ENCODE measurements at regions not wholly inside any gene's neighbourhood (a gene's known extent, or its start where the extent isn't known, plus 50 kb on each side); places are given as distances from the start of the nearest gene placed in this dataset.

DNA sequence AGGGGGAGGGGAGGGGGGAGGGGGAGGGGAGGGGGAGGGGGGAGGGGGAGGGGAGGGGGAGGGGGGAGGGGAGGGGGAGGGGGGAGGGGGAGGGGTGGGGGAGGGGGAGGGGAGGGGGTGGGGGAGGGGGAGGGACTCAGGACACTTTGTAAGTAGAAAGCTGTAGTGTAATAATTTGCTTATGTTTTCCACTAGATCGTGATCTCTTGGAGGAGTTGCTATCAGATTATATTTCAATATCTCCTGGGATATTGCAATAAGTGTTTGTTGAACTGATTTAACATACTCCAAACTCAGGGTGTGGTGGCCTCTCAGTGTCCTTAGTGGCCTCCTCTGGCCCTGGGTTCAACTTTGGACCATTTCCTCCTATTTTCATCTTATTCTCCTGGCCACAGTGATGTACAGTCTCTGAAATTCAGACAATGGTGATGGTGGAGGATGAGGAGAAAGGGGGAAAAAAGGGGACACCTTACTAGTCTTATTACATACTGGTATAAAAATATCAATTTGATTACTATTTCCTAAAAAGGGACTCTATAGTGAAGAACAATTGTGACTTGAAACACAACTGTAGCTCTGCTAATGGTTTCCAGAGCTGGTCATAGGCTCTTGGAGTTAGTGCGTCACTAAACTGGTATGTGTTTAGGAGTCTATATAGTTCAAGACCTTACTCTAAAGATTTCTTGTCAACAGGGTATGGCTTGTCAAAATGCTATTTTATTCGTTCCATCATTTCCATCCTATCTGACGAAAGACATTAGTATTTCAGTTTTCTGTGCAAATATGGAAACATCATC lies 89.6 kb downstream of the DDX1 start:
- Histone ChIP-seq H3K9me3 (ENCODE audit: control insufficient read depth, low read length) (no peaks in the 10 kb centered on the region), H3K27ac (ENCODE audit: low read depth, low read length, severe bottlenecking) (no peak overlapping the region), H3K4me1 (ENCODE audit: control insufficient read depth, insufficient read depth, low read length, poor library complexity, severe bottlenecking) (no peaks in the 10 kb centered on the region), H3K36me3 (ENCODE audit: control insufficient read depth, insufficient read depth, low read length) (no peaks in the 10 kb centered on the region), H3K4me3 (ENCODE audit: extremely low read depth, insufficient read depth, low read length, poor library complexity, severe bottlenecking) (no peak overlapping the region)
- WGBS, 2 experiments (ENCODE audit: insufficient coverage in 2 of 2): 85 to 100% methylated on average over 2 of the region's 4 CpGs

DNA sequence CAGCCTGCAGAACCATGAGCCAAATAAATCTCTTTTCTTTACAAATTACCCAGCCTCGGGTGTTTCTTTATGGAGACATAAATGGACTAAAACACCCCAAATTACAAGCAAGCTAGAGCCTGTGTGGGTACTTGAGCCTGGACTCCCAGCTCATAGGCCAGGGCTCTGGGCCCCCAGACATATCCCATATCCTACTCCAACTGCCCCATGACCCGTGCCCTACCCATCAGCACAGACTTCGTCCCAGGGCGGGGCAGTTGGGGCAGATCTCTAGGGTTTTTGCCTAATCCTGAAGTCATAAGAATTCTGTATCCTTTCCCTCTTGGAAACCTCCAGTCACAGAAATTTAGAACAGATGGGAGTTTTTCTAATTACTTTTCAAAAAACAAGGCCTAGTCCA lies 90.7 kb downstream of the DDX1 start:
- Histone ChIP-seq H3K9me3 (ENCODE audit: control insufficient read depth, low read length) (no peaks in the 10 kb centered on the region), H3K27ac (ENCODE audit: low read depth, low read length, severe bottlenecking) (no peak overlapping the region), H3K4me3 (ENCODE audit: extremely low read depth, insufficient read depth, low read length, poor library complexity, severe bottlenecking) (no peak overlapping the region), H3K4me1 (ENCODE audit: control insufficient read depth, insufficient read depth, low read length, poor library complexity, severe bottlenecking) (no peaks in the 10 kb centered on the region), H3K36me3 (ENCODE audit: control insufficient read depth, insufficient read depth, low read length) (no peaks in the 10 kb centered on the region)
- WGBS, 2 experiments (ENCODE audit: insufficient coverage in 2 of 2): 80 to 100% methylated on average over 2 to 3 of the region's 4 CpGs

DNA sequence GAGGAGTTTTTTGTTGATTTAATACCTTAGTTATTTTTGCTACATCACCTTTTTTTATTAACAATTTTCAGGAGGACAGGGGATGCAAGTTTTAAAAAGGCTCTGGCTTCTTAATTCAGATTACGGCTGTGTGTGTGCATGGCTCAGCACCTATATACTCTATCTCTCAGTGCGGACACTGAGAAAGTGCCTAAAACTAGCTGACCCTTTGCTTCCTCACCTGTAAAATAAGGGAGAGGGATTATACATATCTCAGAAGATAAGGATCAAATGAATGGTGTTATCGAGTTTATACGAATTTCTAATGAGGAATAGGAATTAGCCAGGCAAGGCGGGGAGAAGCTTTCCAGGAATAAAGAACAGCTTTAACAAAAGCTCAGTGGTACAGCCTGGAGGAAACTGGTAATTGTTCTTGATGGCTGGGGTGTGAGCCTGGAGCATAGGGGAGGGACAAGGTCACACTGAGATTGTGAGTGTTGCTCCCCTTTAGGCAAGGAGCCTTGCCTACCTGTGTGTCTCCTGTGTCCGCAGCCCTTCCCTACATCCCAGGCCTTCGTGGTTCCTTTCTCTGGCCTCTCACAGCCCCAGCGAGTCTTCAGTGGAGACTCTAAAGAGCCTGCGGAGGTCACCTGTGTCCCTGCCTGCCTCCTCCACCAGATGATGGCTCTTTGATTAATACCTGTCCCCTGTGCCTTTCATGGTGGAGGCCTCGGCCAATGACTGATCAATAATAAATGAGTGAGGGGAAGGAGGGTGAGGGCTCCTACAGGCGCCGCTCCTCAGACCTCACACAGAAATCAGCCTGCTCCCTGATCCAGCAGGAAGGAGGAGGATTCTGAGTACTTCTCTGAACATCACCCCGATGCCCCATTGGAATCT lies 92.7 kb downstream of the DDX1 start:
- Histone ChIP-seq H3K4me1 (ENCODE audit: control insufficient read depth, insufficient read depth, low read length, poor library complexity, severe bottlenecking) (no peaks in the 10 kb centered on the region), H3K9me3 (ENCODE audit: control insufficient read depth, low read length) (no peaks in the 10 kb centered on the region), H3K4me3 (ENCODE audit: extremely low read depth, insufficient read depth, low read length, poor library complexity, severe bottlenecking) (no peak overlapping the region), H3K36me3 (ENCODE audit: control insufficient read depth, insufficient read depth, low read length) (no peaks in the 10 kb centered on the region), H3K27ac (ENCODE audit: low read depth, low read length, severe bottlenecking) (no peak overlapping the region)
- WGBS, 2 experiments (ENCODE audit: insufficient coverage in 2 of 2): 87 to 88% methylated on average over 7 to 8 of the region's 13 CpGs

DNA sequence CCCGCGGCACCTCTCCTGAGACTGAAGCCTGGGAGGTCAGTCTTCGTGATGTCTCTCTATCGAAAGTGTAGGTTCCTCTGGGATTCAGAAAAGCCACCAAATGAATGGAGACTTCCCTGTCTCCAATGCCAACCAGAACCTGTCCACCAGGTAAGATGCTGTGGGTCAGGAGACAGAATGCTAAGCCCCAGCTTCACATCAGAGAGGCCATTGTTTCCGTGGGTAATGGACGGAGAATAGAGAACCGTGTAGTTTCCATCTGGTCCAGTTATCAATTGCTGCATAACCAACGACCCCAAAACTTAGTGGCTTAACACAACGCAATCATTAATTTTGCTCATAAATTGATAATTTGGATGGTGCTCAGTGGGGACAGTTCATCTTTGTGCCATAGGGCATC lies 93.5 kb downstream of the DDX1 start:
- Histone ChIP-seq H3K9me3 (ENCODE audit: control insufficient read depth, low read length) (no peaks in the 10 kb centered on the region), H3K4me1 (ENCODE audit: control insufficient read depth, insufficient read depth, low read length, poor library complexity, severe bottlenecking) (no peaks in the 10 kb centered on the region), H3K4me3 (ENCODE audit: extremely low read depth, insufficient read depth, low read length, poor library complexity, severe bottlenecking) (no peak overlapping the region), H3K36me3 (ENCODE audit: control insufficient read depth, insufficient read depth, low read length) (no peaks in the 10 kb centered on the region), H3K27ac (ENCODE audit: low read depth, low read length, severe bottlenecking) (no peak overlapping the region)
- WGBS, 2 experiments (ENCODE audit: insufficient coverage in 2 of 2): 89 to 96% methylated on average over 7 of the region's 9 CpGs

DNA sequence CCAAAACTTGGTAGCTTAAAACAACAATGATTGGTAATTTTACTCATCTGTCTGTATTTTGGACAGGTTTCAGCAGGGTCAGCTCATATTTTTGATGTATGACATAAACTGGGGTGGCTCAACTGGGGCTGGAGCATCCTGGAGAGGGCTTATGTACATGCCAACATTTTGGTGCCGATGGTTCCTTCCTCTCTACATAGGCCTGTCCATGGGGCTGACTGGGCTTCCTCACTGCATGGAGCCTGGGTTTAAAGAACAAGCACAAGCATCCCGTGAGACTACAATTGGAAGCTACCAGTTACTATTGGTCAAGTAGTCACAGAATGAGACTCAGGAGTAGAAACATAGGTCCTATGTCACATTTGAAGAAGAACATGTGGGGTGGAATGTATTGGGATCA lies 95.0 kb downstream of the DDX1 start:
- Histone ChIP-seq H3K9me3 (ENCODE audit: control insufficient read depth, low read length) (no peaks in the 10 kb centered on the region), H3K4me1 (ENCODE audit: control insufficient read depth, insufficient read depth, low read length, poor library complexity, severe bottlenecking) (no peaks in the 10 kb centered on the region), H3K4me3 (ENCODE audit: extremely low read depth, insufficient read depth, low read length, poor library complexity, severe bottlenecking) (no peak overlapping the region), H3K27ac (ENCODE audit: low read depth, low read length, severe bottlenecking) (no peak overlapping the region), H3K36me3 (ENCODE audit: control insufficient read depth, insufficient read depth, low read length) (no peaks in the 10 kb centered on the region)
- 88 to 100% methylated on average over 1 of the region's 2 CpGs for WGBS, 2 experiments (ENCODE audit: insufficient coverage in 2 of 2)

DNA sequence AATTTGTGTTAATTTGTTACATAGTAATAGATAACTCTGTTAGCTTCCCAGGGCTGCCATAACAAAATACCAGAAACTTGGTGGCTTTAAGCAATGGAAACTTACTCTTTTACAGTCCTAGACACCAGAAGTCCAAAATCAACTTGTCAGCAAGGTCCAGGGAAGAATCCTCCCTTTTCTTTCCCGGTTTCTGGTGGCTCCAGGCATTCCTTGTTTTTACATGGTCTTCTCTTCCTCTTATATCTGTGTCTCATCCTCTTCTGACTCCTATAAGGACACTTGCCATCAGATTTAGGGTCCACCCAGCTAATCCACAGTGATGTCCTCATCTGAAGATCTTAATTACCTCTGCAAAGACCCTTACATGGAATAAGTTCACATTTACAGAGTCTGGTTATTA lies 95.6 kb downstream of the DDX1 start:
- Histone ChIP-seq H3K4me1 (ENCODE audit: control insufficient read depth, insufficient read depth, low read length, poor library complexity, severe bottlenecking) (no peaks in the 10 kb centered on the region), H3K27ac (ENCODE audit: low read depth, low read length, severe bottlenecking) (no peak overlapping the region), H3K4me3 (ENCODE audit: extremely low read depth, insufficient read depth, low read length, poor library complexity, severe bottlenecking) (no peak overlapping the region), H3K36me3 (ENCODE audit: control insufficient read depth, insufficient read depth, low read length) (no peaks in the 10 kb centered on the region), H3K9me3 (ENCODE audit: control insufficient read depth, low read length) (no peaks in the 10 kb centered on the region)
- WGBS, 2 experiments (ENCODE audit: insufficient coverage in 2 of 2): 67 to 79% methylated on average over 1 of the region's 1 CpG

DNA sequence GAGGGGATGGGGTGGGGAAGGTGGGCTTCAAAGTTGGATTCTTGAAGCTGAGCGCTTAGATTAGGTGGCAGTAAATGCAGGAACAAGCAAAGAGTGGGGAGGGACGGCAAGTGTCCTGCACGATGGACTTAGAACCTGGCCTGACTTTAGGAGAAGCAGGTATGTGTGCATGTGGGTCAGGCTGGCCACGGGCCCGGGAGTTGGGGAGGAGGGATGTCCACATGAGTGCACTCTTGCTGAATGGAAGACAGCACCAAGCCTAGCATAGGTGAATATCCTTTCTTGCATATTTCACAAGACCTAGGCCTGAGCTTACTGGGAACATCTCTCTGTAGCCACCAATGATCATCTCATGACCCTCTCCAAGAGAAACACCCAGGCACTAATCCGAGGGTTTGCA lies 96.1 kb downstream of the DDX1 start:
- 82 to 99% methylated on average over 5 of the region's 6 CpGs for WGBS, 2 experiments (ENCODE audit: insufficient coverage in 2 of 2)
- Histone ChIP-seq H3K9me3 (ENCODE audit: control insufficient read depth, low read length) (no peaks in the 10 kb centered on the region), H3K4me1 (ENCODE audit: control insufficient read depth, insufficient read depth, low read length, poor library complexity, severe bottlenecking) (no peaks in the 10 kb centered on the region), H3K27ac (ENCODE audit: low read depth, low read length, severe bottlenecking) (no peak overlapping the region), H3K4me3 (ENCODE audit: extremely low read depth, insufficient read depth, low read length, poor library complexity, severe bottlenecking) (no peak overlapping the region), H3K36me3 (ENCODE audit: control insufficient read depth, insufficient read depth, low read length) (no peaks in the 10 kb centered on the region)

DNA sequence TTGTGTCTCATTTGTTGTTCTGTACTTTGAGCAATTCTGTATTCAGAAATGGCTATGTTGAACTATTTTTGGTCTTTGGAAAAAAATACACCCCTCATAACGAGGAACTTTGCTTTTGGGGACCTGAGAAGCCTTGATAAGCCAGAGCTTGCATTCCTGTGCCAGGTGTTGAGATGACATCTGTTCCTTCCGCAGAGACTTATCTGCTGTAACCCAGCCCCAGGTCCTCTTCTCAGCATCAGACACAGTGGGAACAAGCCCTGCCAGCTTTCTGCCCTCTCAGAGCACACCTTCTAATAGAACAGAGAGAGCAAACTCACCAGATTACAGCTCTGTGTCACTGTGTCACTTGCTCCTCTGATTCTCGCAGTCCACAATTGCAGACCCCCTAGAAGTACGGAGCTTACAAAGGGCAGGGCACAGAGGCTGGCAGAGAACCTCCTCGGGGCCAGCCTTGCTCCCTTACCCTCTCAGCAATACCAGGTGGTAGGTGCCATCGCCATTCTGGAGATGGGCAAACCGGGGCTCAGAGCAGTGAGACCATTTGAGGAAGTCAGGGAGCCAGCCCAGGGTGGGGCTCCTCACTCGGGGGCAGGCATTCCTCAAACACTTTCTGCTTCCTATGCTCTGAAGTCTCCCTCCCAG lies 97.4 kb downstream of the DDX1 start:
- WGBS, 2 experiments (ENCODE audit: insufficient coverage in 2 of 2): 90 to 98% methylated on average over 7 to 8 of the region's 8 CpGs
- Histone ChIP-seq H3K9me3 (ENCODE audit: control insufficient read depth, low read length) (no peaks in the 10 kb centered on the region), H3K4me3 (ENCODE audit: extremely low read depth, insufficient read depth, low read length, poor library complexity, severe bottlenecking) (no peak overlapping the region), H3K36me3 (ENCODE audit: control insufficient read depth, insufficient read depth, low read length) (no peaks in the 10 kb centered on the region), H3K27ac (ENCODE audit: low read depth, low read length, severe bottlenecking) (no peak overlapping the region), H3K4me1 (ENCODE audit: control insufficient read depth, insufficient read depth, low read length, poor library complexity, severe bottlenecking) (no peaks in the 10 kb centered on the region)

DNA sequence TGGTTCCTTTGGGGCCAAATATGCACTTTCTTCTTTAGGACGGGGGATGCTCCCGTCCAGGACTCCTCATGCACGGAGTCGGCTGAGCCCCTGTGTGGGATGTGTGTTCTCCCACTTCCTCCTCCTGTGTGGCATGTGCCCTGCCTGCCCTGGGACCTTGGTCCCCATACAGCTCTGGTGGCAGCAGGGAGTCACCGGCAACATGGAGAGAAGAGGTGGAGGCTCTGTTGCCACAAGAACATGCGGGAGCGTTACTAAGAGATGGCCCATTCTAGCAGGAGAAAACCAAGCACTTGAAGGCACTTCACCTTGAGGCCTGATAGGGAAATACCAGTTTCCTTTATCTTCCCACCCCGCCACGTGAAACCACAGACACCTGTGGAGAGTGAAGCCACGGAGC lies 98.0 kb downstream of the DDX1 start:
- Histone ChIP-seq H3K4me3 (ENCODE audit: extremely low read depth, insufficient read depth, low read length, poor library complexity, severe bottlenecking) (no peak overlapping the region), H3K27ac (ENCODE audit: low read depth, low read length, severe bottlenecking) (no peak overlapping the region), H3K9me3 (ENCODE audit: control insufficient read depth, low read length) (no peaks in the 10 kb centered on the region), H3K4me1 (ENCODE audit: control insufficient read depth, insufficient read depth, low read length, poor library complexity, severe bottlenecking) (no peaks in the 10 kb centered on the region), H3K36me3 (ENCODE audit: control insufficient read depth, insufficient read depth, low read length) (no peaks in the 10 kb centered on the region)
- 91 to 93% methylated on average over 8 to 10 of the region's 10 CpGs for WGBS, 2 experiments (ENCODE audit: insufficient coverage in 2 of 2)

DNA sequence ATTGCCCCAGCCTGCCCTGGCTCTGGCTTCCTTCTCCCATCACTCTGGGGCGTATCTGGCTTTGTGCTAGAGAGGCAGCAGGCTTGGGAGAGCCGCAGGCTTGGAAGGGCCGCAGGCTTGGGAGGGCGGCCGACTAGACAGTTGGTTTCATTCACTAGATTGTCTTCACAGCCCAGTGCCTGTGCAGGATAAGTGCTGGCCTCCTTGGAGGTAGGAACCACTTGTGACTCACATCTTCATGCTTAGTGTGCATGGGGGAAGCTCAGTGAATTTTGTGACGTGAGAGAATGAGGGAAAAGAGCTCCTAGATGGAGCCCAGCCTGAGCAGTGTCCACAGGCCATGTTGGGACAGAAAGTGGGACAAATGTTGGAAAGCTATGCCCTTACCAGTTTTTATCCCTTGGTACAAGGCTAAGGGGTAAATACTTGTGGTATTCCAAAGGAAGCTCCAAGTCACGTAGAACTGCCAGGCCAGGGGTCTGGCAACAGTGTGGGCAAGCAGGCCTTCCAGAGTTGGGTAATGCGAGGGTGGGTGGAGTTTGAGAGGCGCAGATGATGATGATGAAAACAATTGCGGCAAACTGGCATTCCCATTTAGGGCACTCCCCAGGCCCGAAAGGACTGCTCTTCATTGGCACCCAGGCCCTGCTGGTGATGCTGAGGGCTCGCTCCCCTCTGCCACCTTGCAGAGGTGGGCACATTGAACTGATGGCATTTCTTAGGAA lies 100.1 kb downstream of the DDX1 start:
- Histone ChIP-seq H3K36me3 (ENCODE audit: control insufficient read depth, insufficient read depth, low read length) (no peaks in the 10 kb centered on the region), H3K9me3 (ENCODE audit: control insufficient read depth, low read length) (no peaks in the 10 kb centered on the region), H3K27ac (ENCODE audit: low read depth, low read length, severe bottlenecking) (no peak overlapping the region), H3K4me3 (ENCODE audit: extremely low read depth, insufficient read depth, low read length, poor library complexity, severe bottlenecking) (no peak overlapping the region), H3K4me1 (ENCODE audit: control insufficient read depth, insufficient read depth, low read length, poor library complexity, severe bottlenecking) (no peaks in the 10 kb centered on the region)
- WGBS, 2 experiments (ENCODE audit: insufficient coverage in 2 of 2): 88 to 96% methylated on average over 10 to 11 of the region's 12 CpGs

Measured in mesodermal cell (in vitro differentiated cells).